ENCODE measurements at regions not wholly inside any gene's neighbourhood (a gene's known extent, or its start where the extent isn't known, plus 50 kb on each side); places are given as distances from the start of the nearest gene placed in this dataset.

GRCh38 chr3:35950021-35950420 is 310.7 kb downstream of the ARPP21 start (continued):
- TF ChIP-seq, protein P1, sequence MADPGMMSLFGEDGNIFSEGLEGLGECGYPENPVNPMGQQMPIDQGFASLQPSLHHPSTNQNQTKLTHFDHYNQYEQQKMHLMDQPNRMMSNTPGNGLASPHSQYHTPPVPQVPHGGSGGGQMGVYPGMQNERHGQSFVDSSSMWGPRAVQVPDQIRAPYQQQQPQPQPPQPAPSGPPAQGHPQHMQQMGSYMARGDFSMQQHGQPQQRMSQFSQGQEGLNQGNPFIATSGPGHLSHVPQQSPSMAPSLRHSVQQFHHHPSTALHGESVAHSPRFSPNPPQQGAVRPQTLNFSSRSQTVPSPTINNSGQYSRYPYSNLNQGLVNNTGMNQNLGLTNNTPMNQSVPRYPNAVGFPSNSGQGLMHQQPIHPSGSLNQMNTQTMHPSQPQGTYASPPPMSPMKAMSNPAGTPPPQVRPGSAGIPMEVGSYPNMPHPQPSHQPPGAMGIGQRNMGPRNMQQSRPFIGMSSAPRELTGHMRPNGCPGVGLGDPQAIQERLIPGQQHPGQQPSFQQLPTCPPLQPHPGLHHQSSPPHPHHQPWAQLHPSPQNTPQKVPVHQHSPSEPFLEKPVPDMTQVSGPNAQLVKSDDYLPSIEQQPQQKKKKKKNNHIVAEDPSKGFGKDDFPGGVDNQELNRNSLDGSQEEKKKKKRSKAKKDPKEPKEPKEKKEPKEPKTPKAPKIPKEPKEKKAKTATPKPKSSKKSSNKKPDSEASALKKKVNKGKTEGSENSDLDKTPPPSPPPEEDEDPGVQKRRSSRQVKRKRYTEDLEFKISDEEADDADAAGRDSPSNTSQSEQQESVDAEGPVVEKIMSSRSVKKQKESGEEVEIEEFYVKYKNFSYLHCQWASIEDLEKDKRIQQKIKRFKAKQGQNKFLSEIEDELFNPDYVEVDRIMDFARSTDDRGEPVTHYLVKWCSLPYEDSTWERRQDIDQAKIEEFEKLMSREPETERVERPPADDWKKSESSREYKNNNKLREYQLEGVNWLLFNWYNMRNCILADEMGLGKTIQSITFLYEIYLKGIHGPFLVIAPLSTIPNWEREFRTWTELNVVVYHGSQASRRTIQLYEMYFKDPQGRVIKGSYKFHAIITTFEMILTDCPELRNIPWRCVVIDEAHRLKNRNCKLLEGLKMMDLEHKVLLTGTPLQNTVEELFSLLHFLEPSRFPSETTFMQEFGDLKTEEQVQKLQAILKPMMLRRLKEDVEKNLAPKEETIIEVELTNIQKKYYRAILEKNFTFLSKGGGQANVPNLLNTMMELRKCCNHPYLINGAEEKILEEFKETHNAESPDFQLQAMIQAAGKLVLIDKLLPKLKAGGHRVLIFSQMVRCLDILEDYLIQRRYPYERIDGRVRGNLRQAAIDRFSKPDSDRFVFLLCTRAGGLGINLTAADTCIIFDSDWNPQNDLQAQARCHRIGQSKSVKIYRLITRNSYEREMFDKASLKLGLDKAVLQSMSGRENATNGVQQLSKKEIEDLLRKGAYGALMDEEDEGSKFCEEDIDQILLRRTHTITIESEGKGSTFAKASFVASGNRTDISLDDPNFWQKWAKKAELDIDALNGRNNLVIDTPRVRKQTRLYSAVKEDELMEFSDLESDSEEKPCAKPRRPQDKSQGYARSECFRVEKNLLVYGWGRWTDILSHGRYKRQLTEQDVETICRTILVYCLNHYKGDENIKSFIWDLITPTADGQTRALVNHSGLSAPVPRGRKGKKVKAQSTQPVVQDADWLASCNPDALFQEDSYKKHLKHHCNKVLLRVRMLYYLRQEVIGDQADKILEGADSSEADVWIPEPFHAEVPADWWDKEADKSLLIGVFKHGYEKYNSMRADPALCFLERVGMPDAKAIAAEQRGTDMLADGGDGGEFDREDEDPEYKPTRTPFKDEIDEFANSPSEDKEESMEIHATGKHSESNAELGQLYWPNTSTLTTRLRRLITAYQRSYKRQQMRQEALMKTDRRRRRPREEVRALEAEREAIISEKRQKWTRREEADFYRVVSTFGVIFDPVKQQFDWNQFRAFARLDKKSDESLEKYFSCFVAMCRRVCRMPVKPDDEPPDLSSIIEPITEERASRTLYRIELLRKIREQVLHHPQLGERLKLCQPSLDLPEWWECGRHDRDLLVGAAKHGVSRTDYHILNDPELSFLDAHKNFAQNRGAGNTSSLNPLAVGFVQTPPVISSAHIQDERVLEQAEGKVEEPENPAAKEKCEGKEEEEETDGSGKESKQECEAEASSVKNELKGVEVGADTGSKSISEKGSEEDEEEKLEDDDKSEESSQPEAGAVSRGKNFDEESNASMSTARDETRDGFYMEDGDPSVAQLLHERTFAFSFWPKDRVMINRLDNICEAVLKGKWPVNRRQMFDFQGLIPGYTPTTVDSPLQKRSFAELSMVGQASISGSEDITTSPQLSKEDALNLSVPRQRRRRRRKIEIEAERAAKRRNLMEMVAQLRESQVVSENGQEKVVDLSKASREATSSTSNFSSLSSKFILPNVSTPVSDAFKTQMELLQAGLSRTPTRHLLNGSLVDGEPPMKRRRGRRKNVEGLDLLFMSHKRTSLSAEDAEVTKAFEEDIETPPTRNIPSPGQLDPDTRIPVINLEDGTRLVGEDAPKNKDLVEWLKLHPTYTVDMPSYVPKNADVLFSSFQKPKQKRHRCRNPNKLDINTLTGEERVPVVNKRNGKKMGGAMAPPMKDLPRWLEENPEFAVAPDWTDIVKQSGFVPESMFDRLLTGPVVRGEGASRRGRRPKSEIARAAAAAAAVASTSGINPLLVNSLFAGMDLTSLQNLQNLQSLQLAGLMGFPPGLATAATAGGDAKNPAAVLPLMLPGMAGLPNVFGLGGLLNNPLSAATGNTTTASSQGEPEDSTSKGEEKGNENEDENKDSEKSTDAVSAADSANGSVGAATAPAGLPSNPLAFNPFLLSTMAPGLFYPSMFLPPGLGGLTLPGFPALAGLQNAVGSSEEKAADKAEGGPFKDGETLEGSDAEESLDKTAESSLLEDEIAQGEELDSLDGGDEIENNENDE (IDR thresholded peaks at IDR 0.05; ENCODE audit: insufficient replicate concordance, low read length), result no peak
- no peak for TF ChIP-seq CBX8 (IDR thresholded peaks at IDR 0.05; ENCODE audit: borderline replicate concordance, low read depth, low read length)
- TF ChIP-seq POLR2AphosphoS5 (IDR thresholded peaks at IDR 0.05; ENCODE audit: low read depth, low read length), result no peak
- no peak for TF ChIP-seq E2F6 (IDR thresholded peaks at IDR 0.05)
- TF ChIP-seq KDM5A (IDR thresholded peaks at IDR 0.05; ENCODE audit: low read length), result no peak
- TF ChIP-seq ASH2L (IDR thresholded peaks at IDR 0.05; ENCODE audit: low read length), result no peak
- TF ChIP-seq YY1 (IDR thresholded peaks at IDR 0.05; ENCODE audit: low read depth, low read length), result no peak
- no peak for TF ChIP-seq NRF1 (IDR thresholded peaks at IDR 0.05; ENCODE audit: low read depth, low read length)
- no peak for TF ChIP-seq HDAC6 (IDR thresholded peaks at IDR 0.05; ENCODE audit: low read depth, low read length)
- TF ChIP-seq TAF1 (IDR thresholded peaks at IDR 0.05; ENCODE audit: low read depth, low read length), result no peak
- no peak for TF ChIP-seq GTF2F1 (IDR thresholded peaks at IDR 0.05; ENCODE audit: borderline replicate concordance, low read depth, low read length)
- TF ChIP-seq FOSL1 (IDR thresholded peaks at IDR 0.05; ENCODE audit: insufficient read depth, low read depth, low read length), result no peak

All from H1 (cell line).